Fibroblast of lung (primary cell): ENCODE measurements at regions not wholly inside any gene's neighbourhood (a gene's known extent, or its start where the extent isn't known, plus 50 kb on each side); places are given as distances from the start of the nearest gene placed in this dataset.

Source experiments
- DNase-seq, 2 donors: peaks; one replicate each; pipeline versions ENCODE4 v3.0.0 to v3.0.0-alpha.2; 2010; ENCODE audit warnings: low read depth in 2 of 2
- H2AFZ ChIP-seq: 2 replicates; pipeline ENCODE4 v1.5.1; 2012; ENCODE audit warnings: low read length, control low read depth, inconsistent platforms
- H3K27ac ChIP-seq: 2 replicates; pipeline ENCODE4 v1.5.1; 2011; ENCODE audit warnings: low read length, control low read depth; ENCODE audit not compliant: insufficient read depth
- H3K27me3 ChIP-seq: 2 replicates; pipeline ENCODE4 v1.5.1; 2011; ENCODE audit warnings: mild to moderate bottlenecking, low read length; ENCODE audit not compliant: control insufficient read depth, insufficient read depth
- H3K36me3 ChIP-seq: 2 replicates; pipeline ENCODE4 v1.5.1; 2011; ENCODE audit warnings: low read length; ENCODE audit not compliant: control insufficient read depth, insufficient read depth
- H3K4me1 ChIP-seq: 2 replicates; pipeline ENCODE4 v1.5.1; 2011; ENCODE audit warnings: low read length; ENCODE audit not compliant: control insufficient read depth, insufficient read depth; ENCODE audit errors: extremely low read depth
- H3K4me2 ChIP-seq: 2 replicates; pipeline ENCODE4 v1.5.1; 2011; ENCODE audit warnings: low read length, control low read depth; ENCODE audit not compliant: insufficient read depth; ENCODE audit errors: extremely low read depth
- H3K4me3 ChIP-seq, 4 experiments: fragments of 200-600 bp in 1 of 4; sonication (generic) in 1 of 4; replicated peaks in 1 of 4; 2 replicates each; pipeline ENCODE4 v1.5.1; 2011 to 2016; ENCODE audit warnings: low read length in 4 of 4, low read depth in 3 of 4, mild to moderate bottlenecking in 3 of 4, control low read depth in 2 of 4, inconsistent platforms in 1 of 4, mixed read lengths in 1 of 4; ENCODE audit not compliant: insufficient read depth in 1 of 4; ENCODE audit errors: control extremely low read depth in 1 of 4
- H3K79me2 ChIP-seq: 2 replicates; pipeline ENCODE4 v1.5.1; 2012; ENCODE audit warnings: mild to moderate bottlenecking, low read length, inconsistent platforms; ENCODE audit not compliant: control insufficient read depth, insufficient read depth
- H3K9ac ChIP-seq: 2 replicates; pipeline ENCODE4 v1.5.1; 2011; ENCODE audit warnings: mild to moderate bottlenecking, low read length, control low read depth; ENCODE audit not compliant: insufficient read depth
- H3K9me3 ChIP-seq: 2 replicates; pipeline ENCODE4 v1.5.1; 2012; ENCODE audit warnings: low read depth, low read length; ENCODE audit not compliant: control insufficient read depth, insufficient read depth
- H4K20me1 ChIP-seq: 2 replicates; pipeline ENCODE4 v1.5.1; 2011; ENCODE audit warnings: low read length; ENCODE audit not compliant: control insufficient read depth, insufficient read depth; ENCODE audit errors: extremely low read depth
- CTCF ChIP-seq, 2 donors: IDR thresholded peaks in 1 of 2; conservative IDR thresholded peaks in 1 of 2; 1 replicate in 1 of 2; 2 replicates in 1 of 2; pipeline ENCODE4 v1.5.1; 2011 to 2012; ENCODE audit warnings: low read length in 2 of 2, control low read depth in 1 of 2, inconsistent platforms in 1 of 2, low read depth in 1 of 2, mild to moderate bottlenecking in 1 of 2
- EZH2 ChIP-seq: IDR thresholded peaks from 2 replicates; pipeline ENCODE4 v1.5.1; 2012; ENCODE audit warnings: low read length, control low read depth, mild to moderate bottlenecking; ENCODE audit errors: missing control alignments

- Histone ChIP-seq H3K36me3 (no peaks in the 10 kb centered on the region), H3K4me2 (no peak overlapping the region), H3K27me3 (no peaks in the 10 kb centered on the region), H3K9me3 (no peaks in the 10 kb centered on the region), H3K9ac (no peak overlapping the region), H4K20me1 (no peaks in the 10 kb centered on the region), H3K79me2 (no peaks in the 10 kb centered on the region), H2AFZ (no peak overlapping the region), H3K4me1 (no peaks in the 10 kb centered on the region), H3K4me3 (no peak overlapping the region), H3K27ac (no peak overlapping the region)
- TF ChIP-seq EZH2 = no peak
- TF ChIP-seq CTCF (conservative IDR thresholded peaks at IDR 0.05 in 1 of 2, IDR thresholded peaks at IDR 0.05 in 1 of 2; ENCODE audit: low read depth in 1 of 2, low read length in 2 of 2) = no peak
- DNase-seq = no peak
These were observed 153.6 kb downstream of the DSEL start for GRCh38 chr18:67362906-67363305.

- peak overlapping the region; percentile 63 for H3K4me2 ChIP-seq
- H3K27me3 ChIP-seq = no peaks in the 10 kb centered on the region
- no peaks in the 10 kb centered on the region for H3K9me3 ChIP-seq
- H3K4me1 ChIP-seq = no peaks in the 10 kb centered on the region
- no peaks in the 10 kb centered on the region for H3K36me3 ChIP-seq
- H3K27ac ChIP-seq = no peak overlapping the region
- no peak overlapping the region for H3K9ac ChIP-seq
- peak overlapping the region in 3 of 4 experiments; percentile 21 to 62 (median 47) for H3K4me3 ChIP-seq
- DNase-seq = peak; percentile 92 to 96
- no peak for TF ChIP-seq CTCF (conservative IDR thresholded peaks at IDR 0.05 in 1 of 2, IDR thresholded peaks at IDR 0.05 in 1 of 2; ENCODE audit: low read depth in 1 of 2, low read length in 2 of 2)
- H4K20me1 ChIP-seq = no peaks in the 10 kb centered on the region
- H3K79me2 ChIP-seq = no peaks in the 10 kb centered on the region
- H2AFZ ChIP-seq = no peak overlapping the region
These were observed 156.4 kb downstream of the DSEL start for GRCh38 chr18:67359873-67360838.

GRCh38 chr18:67358947-67359346 lies 157.6 kb downstream of the DSEL start:
- no peak overlapping the region for H3K4me3 ChIP-seq
- no peaks in the 10 kb centered on the region for H4K20me1 ChIP-seq
- no peaks in the 10 kb centered on the region for H3K9me3 ChIP-seq
- no peaks in the 10 kb centered on the region for H3K27me3 ChIP-seq
- no peaks in the 10 kb centered on the region for H3K36me3 ChIP-seq
- no peaks in the 10 kb centered on the region for H3K4me1 ChIP-seq
- no peaks in the 10 kb centered on the region for H3K79me2 ChIP-seq
- DNase-seq = no peak
- no peak overlapping the region for H3K27ac ChIP-seq
- no peak for TF ChIP-seq CTCF (conservative IDR thresholded peaks at IDR 0.05 in 1 of 2, IDR thresholded peaks at IDR 0.05 in 1 of 2; ENCODE audit: low read depth in 1 of 2, low read length in 2 of 2)
- no peak for TF ChIP-seq EZH2
- H3K9ac ChIP-seq = no peak overlapping the region
- H3K4me2 ChIP-seq = no peak overlapping the region
- no peak overlapping the region for H2AFZ ChIP-seq
